ENCODE measurements at regions not wholly inside any gene's neighbourhood (a gene's known extent, or its start where the extent isn't known, plus 50 kb on each side); places are given as distances from the start of the nearest gene placed in this dataset.

GRCh38 chr5:114310666-114311065 lies 51.2 kb upstream of the KCNN2 start:
- TF ChIP-seq CTCF (IDR thresholded peaks at IDR 0.05) (no peak), EZH2 (IDR thresholded peaks at IDR 0.05; ENCODE audit: borderline replicate concordance, insufficient read depth, low read depth, low read length, poor library complexity, severe bottlenecking) (no peak)

All from B cell (primary cell).